H9 (cell line): ENCODE measurements at regions not wholly inside any gene's neighbourhood (a gene's known extent, or its start where the extent isn't known, plus 50 kb on each side); places are given as distances from the start of the nearest gene placed in this dataset.

Source experiments
- DNase-seq: peaks from one replicate; pipeline ENCODE4 v3.0.0-alpha.2; 2017
- H2AFZ ChIP-seq: one replicate; pipeline ENCODE4 v1.6.1; 2013; ENCODE audit warnings: mild to moderate bottlenecking, low read length, control low read depth, moderate library complexity
- H2AK5ac ChIP-seq: 2 replicates; pipeline ENCODE4 v1.6.1; 2013; ENCODE audit warnings: low read length, control low read depth, mixed read lengths; ENCODE audit not compliant: insufficient read length
- H2BK120ac ChIP-seq: one replicate; pipeline ENCODE4 v1.6.1; 2013; ENCODE audit warnings: low read depth, mild to moderate bottlenecking, low read length, control low read depth, inconsistent platforms; ENCODE audit not compliant: poor library complexity, severe bottlenecking
- H2BK12ac ChIP-seq: 2 replicates; pipeline ENCODE4 v1.6.1; 2013; ENCODE audit warnings: low read length, control low read depth, mixed read lengths, low read depth; ENCODE audit not compliant: insufficient read length
- H2BK15ac ChIP-seq: 2 replicates; pipeline ENCODE4 v1.6.1; 2013; ENCODE audit warnings: low read depth, low read length, control low read depth
- H2BK20ac ChIP-seq: one replicate; pipeline ENCODE4 v1.6.1; 2013; ENCODE audit warnings: low read depth, mild to moderate bottlenecking, low read length, control low read depth, inconsistent platforms; ENCODE audit not compliant: poor library complexity, severe bottlenecking
- H2BK5ac ChIP-seq: 2 replicates; pipeline ENCODE4 v1.6.1; 2013; ENCODE audit warnings: low read length, control low read depth, mixed read lengths; ENCODE audit not compliant: insufficient read length
- H3K14ac ChIP-seq: 2 replicates; pipeline ENCODE4 v1.6.1; 2013; ENCODE audit warnings: low read length, control low read depth; ENCODE audit not compliant: insufficient read depth
- H3K18ac ChIP-seq: 2 replicates; pipeline ENCODE4 v1.6.1; 2013; ENCODE audit warnings: low read depth, mild to moderate bottlenecking, mixed read lengths, low read length, control low read depth; ENCODE audit not compliant: insufficient read length
- H3K23ac ChIP-seq: 2 replicates; pipeline ENCODE4 v1.6.1; 2013; ENCODE audit warnings: low read length, control low read depth, mixed read lengths, low read depth; ENCODE audit not compliant: insufficient read length
- H3K23me2 ChIP-seq: 2 replicates; pipeline ENCODE4 v1.6.1; 2013; ENCODE audit warnings: low read depth, mild to moderate bottlenecking, mixed read lengths, low read length, control low read depth; ENCODE audit not compliant: insufficient read length, poor library complexity, severe bottlenecking
- H3K27ac ChIP-seq: 2 replicates; pipeline ENCODE4 v1.5.1; 2013; ENCODE audit warnings: low read length, control low read depth, mixed read lengths, low read depth; ENCODE audit not compliant: insufficient read length
- H3K27me3 ChIP-seq: 2 replicates; pipeline ENCODE4 v1.6.1; 2013; ENCODE audit warnings: low read length, control low read depth, inconsistent platforms; ENCODE audit not compliant: insufficient read depth
- H3K4ac ChIP-seq: 2 replicates; pipeline ENCODE4 v1.6.1; 2013; ENCODE audit warnings: low read depth, mild to moderate bottlenecking, control low read depth, inconsistent platforms, low read length, moderate library complexity
- H3K4me1 ChIP-seq: 2 replicates; pipeline ENCODE4 v1.6.1; 2013; ENCODE audit warnings: low read length, control low read depth, inconsistent platforms; ENCODE audit not compliant: insufficient read depth
- H3K4me2 ChIP-seq: 2 replicates; pipeline ENCODE4 v1.6.1; 2013; ENCODE audit warnings: low read length, control low read depth, mixed read lengths; ENCODE audit not compliant: insufficient read length, insufficient read depth
- H3K56ac ChIP-seq: 2 replicates; pipeline ENCODE4 v1.6.1; 2013; ENCODE audit warnings: low read depth, mild to moderate bottlenecking, mixed read lengths, low read length, control low read depth; ENCODE audit not compliant: insufficient read length
- H3K79me1 ChIP-seq: 2 replicates; pipeline ENCODE4 v1.6.1; 2013; ENCODE audit warnings: low read depth, mild to moderate bottlenecking, moderate library complexity, low read length, control low read depth, inconsistent platforms; ENCODE audit not compliant: insufficient read depth, poor library complexity, severe bottlenecking
- H3K79me2 ChIP-seq: 2 replicates; pipeline ENCODE4 v1.6.1; 2013; ENCODE audit warnings: low read length, control low read depth, inconsistent platforms; ENCODE audit not compliant: insufficient read depth
- H3K9ac ChIP-seq: 2 replicates; pipeline ENCODE4 v1.6.1; 2013; ENCODE audit warnings: low read length, control low read depth, mixed read lengths; ENCODE audit not compliant: insufficient read length; ENCODE audit errors: extremely low read depth
- H3K9me3 ChIP-seq: one replicate; pipeline ENCODE4 v1.6.1; 2013; ENCODE audit warnings: low read depth, low read length, inconsistent platforms; ENCODE audit not compliant: control insufficient read depth
- H3T11ph ChIP-seq: one replicate; pipeline ENCODE4 v1.6.1; 2013; ENCODE audit warnings: mild to moderate bottlenecking, low read length, control low read depth, inconsistent platforms
- H4K20me1 ChIP-seq: one replicate; pipeline ENCODE4 v1.6.1; 2013; ENCODE audit not compliant: control insufficient read depth, insufficient read length, insufficient read depth
- H4K5ac ChIP-seq: 2 replicates; pipeline ENCODE4 v1.6.1; 2013; ENCODE audit warnings: low read depth, mild to moderate bottlenecking, mixed read lengths, low read length, control low read depth; ENCODE audit not compliant: insufficient read length
- H4K8ac ChIP-seq: replicated peaks from 2 replicates; pipeline ENCODE4 v1.6.1; 2013; ENCODE audit warnings: low read length, control low read depth, mixed read lengths, low read depth; ENCODE audit not compliant: insufficient read length
- H4K91ac ChIP-seq: 2 replicates; pipeline ENCODE4 v1.6.1; 2013; ENCODE audit warnings: low read depth, mild to moderate bottlenecking, moderate library complexity, mixed read lengths, low read length, control low read depth; ENCODE audit not compliant: insufficient read length
- H3K27ac Mint-ChIP-seq, 3 experiments: 2 replicates in 2 of 3; 3 replicates in 1 of 3; pipeline ENCODE4 v1.8.0; 2020 to 2021; ENCODE audit warnings: mixed read lengths in 3 of 3, mild to moderate bottlenecking in 1 of 3, moderate library complexity in 1 of 3
- H3K27me3 Mint-ChIP-seq: 2 replicates; pipeline ENCODE4 v1.8.0; 2021; ENCODE audit warnings: low read depth, mild to moderate bottlenecking, moderate library complexity, mixed read lengths
- H3K36me3 Mint-ChIP-seq, 3 experiments: 2 replicates in 2 of 3; 3 replicates in 1 of 3; pipeline ENCODE4 v1.8.0; 2020 to 2021; ENCODE audit warnings: low read depth in 3 of 3, mixed read lengths in 3 of 3; ENCODE audit not compliant: insufficient read depth in 1 of 3
- H3K4me1 Mint-ChIP-seq, 2 experiments: 2 replicates each; pipeline ENCODE4 v1.8.0; 2020; ENCODE audit warnings: mixed read lengths in 2 of 2
- H3K4me3 Mint-ChIP-seq, 2 experiments: 2 replicates in 1 of 2; 3 replicates in 1 of 2; pipeline ENCODE4 v1.8.0; 2020 to 2021; ENCODE audit warnings: mild to moderate bottlenecking in 2 of 2, mixed read lengths in 2 of 2, moderate library complexity in 1 of 2
- H3K9me3 Mint-ChIP-seq, 2 experiments: 2 replicates in 1 of 2; 3 replicates in 1 of 2; pipeline ENCODE4 v1.8.0; 2020; ENCODE audit warnings: mild to moderate bottlenecking in 2 of 2, mixed read lengths in 2 of 2, moderate library complexity in 1 of 2
- CTCF ChIP-seq: fragments of 200-600 bp; sonication (generic); conservative IDR thresholded peaks from 3 replicates; pipeline ENCODE4 v1.8.0; 2021; ENCODE audit warnings: antibody characterized with exemption, mild to moderate bottlenecking
- WGBS: extraction: QIAGEN DNeasy Blood & Tissue Kit; methylation state at CpG from one replicate; pipeline ENCODE4 v1.1.7; 2013; ENCODE audit warnings: missing lambda C conversion rate, low lambda C conversion rate, mixed read lengths; ENCODE audit not compliant: insufficient read length; ENCODE audit errors: extremely low coverage; 5-methylcytosine and 5-hydroxymethylcytosine counted together

GRCh38 chr7:68206946-68207485 lies 1210.4 kb downstream of the TYW1 start:
- no peak overlapping the region for H2AFZ ChIP-seq
- H3K4ac ChIP-seq, result peak overlapping the region; percentile 7; the same call in 1 of the 2 replicates
- H3K79me1 ChIP-seq, result no peaks in the 10 kb centered on the region
- Mint-ChIP-seq H3K4me3 (no peak overlapping the region), H3K36me3 (no peaks in the 10 kb centered on the region), H3K27me3 (no peaks in the 10 kb centered on the region; the same call in 1 of the 2 replicates), H3K27ac (no peak overlapping the region), H3K4me1 (peaks cover 22 to 45% of the 10 kb centered on the region in 2 experiments), H3K9me3 (no peaks in the 10 kb centered on the region; a peak in 1 of 5 replicates)
- no peak for DNase-seq
- H3K23me2 ChIP-seq, result no peaks in the 10 kb centered on the region
- peak overlapping the region; percentile 96 for H2BK12ac ChIP-seq
- H3K56ac ChIP-seq, result no peak overlapping the region
- no peak overlapping the region for H4K5ac ChIP-seq
- no peak overlapping the region for H3K9ac ChIP-seq
- no peaks in the 10 kb centered on the region for H3K27me3 ChIP-seq
- no peaks in the 10 kb centered on the region for H3K9me3 ChIP-seq
- no peak overlapping the region for H2BK20ac ChIP-seq
- H3K18ac ChIP-seq, result peak overlapping the region; percentile 84
- TF ChIP-seq CTCF, result no peak
- H4K20me1 ChIP-seq, result no peaks in the 10 kb centered on the region
- no peak overlapping the region for H2BK5ac ChIP-seq
- H2AK5ac ChIP-seq, result no peak overlapping the region
- H4K8ac ChIP-seq, result no peak overlapping the region
- H3K14ac ChIP-seq, result peak overlapping the region; percentile 66
- H3K23ac ChIP-seq, result no peak overlapping the region
- H2BK120ac ChIP-seq, result no peak overlapping the region
- H3T11ph ChIP-seq, result no peak overlapping the region
- H3K79me2 ChIP-seq, result no peaks in the 10 kb centered on the region
- WGBS, result no CpG with 5 or more reads among the region's 11 CpGs
- H3K4me1 ChIP-seq, result no peaks in the 10 kb centered on the region; the same call in 1 of the 2 replicates
- no peak overlapping the region for H3K4me2 ChIP-seq
- no peak overlapping the region for H3K27ac ChIP-seq
- peak overlapping the region; percentile 62 for H4K91ac ChIP-seq
- H2BK15ac ChIP-seq, result no peak overlapping the region
